Suprapubic skin (tissue), 4 donors: ENCODE measurements at regions not wholly inside any gene's neighbourhood (a gene's known extent, or its start where the extent isn't known, plus 50 kb on each side); places are given as distances from the start of the nearest gene placed in this dataset.

Source experiments
- CTCF ChIP-seq, 2 donors: fragments of 200-600 bp in 1 of 2; fragments of 450-650 bp in 1 of 2; sonication (generic) in 1 of 2; IDR thresholded peaks; one replicate each; pipeline ENCODE4 v1.5.1; 2016 to 2019; ENCODE audit warnings: antibody characterized with exemption in 2 of 2, mild to moderate bottlenecking in 1 of 2, moderate library complexity in 1 of 2
- EP300 ChIP-seq: sonication (generic); formaldehyde crosslinking; IDR thresholded peaks from one replicate; pipeline ENCODE4 v1.6.1; 2017; ENCODE audit warnings: antibody characterized with exemption
- POLR2A ChIP-seq, 2 donors: fragments of 450-650 bp; IDR thresholded peaks; one replicate each; pipeline ENCODE4 v1.6.1; 2017; ENCODE audit warnings: antibody characterized with exemption in 2 of 2, mild to moderate bottlenecking in 2 of 2, moderate library complexity in 2 of 2
- POLR2AphosphoS5 ChIP-seq, 3 donors: sonication (generic); formaldehyde crosslinking; IDR thresholded peaks; one replicate each; pipeline ENCODE4 v1.6.1; 2017; ENCODE audit warnings: antibody characterized with exemption in 3 of 3

- TF ChIP-seq CTCF (IDR thresholded peaks at IDR 0.05) = no peak
- TF ChIP-seq POLR2A (IDR thresholded peaks at IDR 0.05) = no peak
- TF ChIP-seq EP300 = no peak
- TF ChIP-seq POLR2AphosphoS5 (IDR thresholded peaks at IDR 0.05) = no peak
Observed at GRCh38 chr7:25056368-25056767, 68.7 kb downstream of the CYCS start.
